ENCODE measurements at regions not wholly inside any gene's neighbourhood (a gene's known extent, or its start where the extent isn't known, plus 50 kb on each side); places are given as distances from the start of the nearest gene placed in this dataset.

DNA sequence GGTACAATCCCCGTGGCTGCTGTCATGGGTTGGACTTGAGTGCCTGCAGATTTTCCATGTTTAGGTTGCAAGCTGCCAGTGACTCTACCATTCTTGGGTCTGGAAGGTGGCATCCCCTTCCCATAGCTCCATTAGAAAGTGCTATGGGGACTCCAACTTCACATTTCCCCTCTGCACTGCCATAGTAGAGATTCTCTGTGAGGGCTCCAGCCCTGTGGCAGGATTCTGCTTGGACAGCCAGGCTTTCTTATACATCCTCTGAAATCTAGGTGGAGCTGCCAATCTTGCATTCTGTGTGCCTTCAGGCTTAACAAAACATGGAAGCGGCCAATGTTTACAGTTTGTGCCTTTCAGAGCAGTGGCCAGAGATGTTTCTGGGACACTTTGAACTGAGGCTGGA, 636.2 kb downstream of the SLITRK6 start:
- TF ChIP-seq MAFK (IDR thresholded peaks at IDR 0.05; ENCODE audit: low read depth, low read length) = no peak
- TF ChIP-seq MXI1 (IDR thresholded peaks at IDR 0.05; ENCODE audit: borderline replicate concordance, low read depth, low read length) = no peak
- TF ChIP-seq CHD1 (IDR thresholded peaks at IDR 0.05; ENCODE audit: low read depth, low read length) = no peak
- TF ChIP-seq POLR2A (IDR thresholded peaks at IDR 0.05; ENCODE audit: low read depth, low read length) = no peak
- TF ChIP-seq, protein P1, sequence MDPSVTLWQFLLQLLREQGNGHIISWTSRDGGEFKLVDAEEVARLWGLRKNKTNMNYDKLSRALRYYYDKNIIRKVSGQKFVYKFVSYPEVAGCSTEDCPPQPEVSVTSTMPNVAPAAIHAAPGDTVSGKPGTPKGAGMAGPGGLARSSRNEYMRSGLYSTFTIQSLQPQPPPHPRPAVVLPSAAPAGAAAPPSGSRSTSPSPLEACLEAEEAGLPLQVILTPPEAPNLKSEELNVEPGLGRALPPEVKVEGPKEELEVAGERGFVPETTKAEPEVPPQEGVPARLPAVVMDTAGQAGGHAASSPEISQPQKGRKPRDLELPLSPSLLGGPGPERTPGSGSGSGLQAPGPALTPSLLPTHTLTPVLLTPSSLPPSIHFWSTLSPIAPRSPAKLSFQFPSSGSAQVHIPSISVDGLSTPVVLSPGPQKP (IDR thresholded peaks at IDR 0.05; ENCODE audit: borderline replicate concordance, low read depth, low read length) = no peak
- TF ChIP-seq, protein P2, sequence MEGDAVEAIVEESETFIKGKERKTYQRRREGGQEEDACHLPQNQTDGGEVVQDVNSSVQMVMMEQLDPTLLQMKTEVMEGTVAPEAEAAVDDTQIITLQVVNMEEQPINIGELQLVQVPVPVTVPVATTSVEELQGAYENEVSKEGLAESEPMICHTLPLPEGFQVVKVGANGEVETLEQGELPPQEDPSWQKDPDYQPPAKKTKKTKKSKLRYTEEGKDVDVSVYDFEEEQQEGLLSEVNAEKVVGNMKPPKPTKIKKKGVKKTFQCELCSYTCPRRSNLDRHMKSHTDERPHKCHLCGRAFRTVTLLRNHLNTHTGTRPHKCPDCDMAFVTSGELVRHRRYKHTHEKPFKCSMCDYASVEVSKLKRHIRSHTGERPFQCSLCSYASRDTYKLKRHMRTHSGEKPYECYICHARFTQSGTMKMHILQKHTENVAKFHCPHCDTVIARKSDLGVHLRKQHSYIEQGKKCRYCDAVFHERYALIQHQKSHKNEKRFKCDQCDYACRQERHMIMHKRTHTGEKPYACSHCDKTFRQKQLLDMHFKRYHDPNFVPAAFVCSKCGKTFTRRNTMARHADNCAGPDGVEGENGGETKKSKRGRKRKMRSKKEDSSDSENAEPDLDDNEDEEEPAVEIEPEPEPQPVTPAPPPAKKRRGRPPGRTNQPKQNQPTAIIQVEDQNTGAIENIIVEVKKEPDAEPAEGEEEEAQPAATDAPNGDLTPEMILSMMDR (conservative IDR thresholded peaks at IDR 0.05; ENCODE audit: low read depth, low read length) = no peak
- no peak for TF ChIP-seq SMC3 (IDR thresholded peaks at IDR 0.05; ENCODE audit: low read depth, low read length)
- no peak for TF ChIP-seq RFX5 (IDR thresholded peaks at IDR 0.05; ENCODE audit: low read depth, low read length)
- TF ChIP-seq, protein P3, sequence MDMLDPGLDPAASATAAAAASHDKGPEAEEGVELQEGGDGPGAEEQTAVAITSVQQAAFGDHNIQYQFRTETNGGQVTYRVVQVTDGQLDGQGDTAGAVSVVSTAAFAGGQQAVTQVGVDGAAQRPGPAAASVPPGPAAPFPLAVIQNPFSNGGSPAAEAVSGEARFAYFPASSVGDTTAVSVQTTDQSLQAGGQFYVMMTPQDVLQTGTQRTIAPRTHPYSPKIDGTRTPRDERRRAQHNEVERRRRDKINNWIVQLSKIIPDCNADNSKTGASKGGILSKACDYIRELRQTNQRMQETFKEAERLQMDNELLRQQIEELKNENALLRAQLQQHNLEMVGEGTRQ (IDR thresholded peaks at IDR 0.05; ENCODE audit: low read depth, low read length) = no peak
- no peak for TF ChIP-seq RCOR1 (IDR thresholded peaks at IDR 0.05; ENCODE audit: insufficient replicate concordance, low read length)

All from IMR-90 (cell line).